Activated naive CD8-positive, alpha-beta T cell (primary cell): ENCODE measurements at regions not wholly inside any gene's neighbourhood (a gene's known extent, or its start where the extent isn't known, plus 50 kb on each side); places are given as distances from the start of the nearest gene placed in this dataset.
"Not testable (repeated sequence)": the region's sequence is repeated elsewhere in the genome, so short reads cannot be mapped to it uniquely, and the experiment has no call there.

Source experiments
- H3K27ac Mint-ChIP-seq: one replicate; pipeline ENCODE4 v1.8.0; 2021; ENCODE audit warnings: mixed read lengths
- H3K27me3 Mint-ChIP-seq: one replicate; pipeline ENCODE4 v1.8.0; 2021; ENCODE audit warnings: mixed read lengths
- H3K36me3 Mint-ChIP-seq: one replicate; pipeline ENCODE4 v1.8.0; 2021; ENCODE audit warnings: mixed read lengths
- H3K4me1 Mint-ChIP-seq: one replicate; pipeline ENCODE4 v1.8.0; 2021; ENCODE audit warnings: low read depth, mixed read lengths
- H3K4me3 Mint-ChIP-seq: one replicate; pipeline ENCODE4 v1.8.0; 2021; ENCODE audit warnings: mild to moderate bottlenecking, mixed read lengths
- H3K9me3 Mint-ChIP-seq: one replicate; pipeline ENCODE4 v1.8.0; 2021; ENCODE audit warnings: low read depth, mixed read lengths

GRCh38 chr9:113678119-113678858 lies 197.8 kb upstream of the ZNF618 start:
- Mint-ChIP-seq H3K27ac (no peak overlapping the region), H3K4me1 (no peaks in the 10 kb centered on the region), H3K9me3 (no peaks in the 10 kb centered on the region), H3K27me3 (peaks cover 19% of the 10 kb centered on the region), H3K4me3 (no peak overlapping the region), H3K36me3 (no peaks in the 10 kb centered on the region)

- H3K27ac Mint-ChIP-seq: no peak overlapping the region
- no peaks in the 10 kb centered on the region for H3K36me3 Mint-ChIP-seq
- H3K9me3 Mint-ChIP-seq: no peaks in the 10 kb centered on the region
- peaks cover 20% of the 10 kb centered on the region for H3K27me3 Mint-ChIP-seq
- no peaks in the 10 kb centered on the region for H3K4me1 Mint-ChIP-seq
- no peak overlapping the region for H3K4me3 Mint-ChIP-seq
These were observed 197.3 kb upstream of the ZNF618 start for GRCh38 chr9:113678859-113679256.

- Mint-ChIP-seq H3K27ac (no peak overlapping the region), H3K36me3 (no peaks in the 10 kb centered on the region), H3K9me3 (no peaks in the 10 kb centered on the region), H3K4me3 (no peak overlapping the region), H3K4me1 (no peaks in the 10 kb centered on the region), H3K27me3 (peaks cover 35% of the 10 kb centered on the region)
These were observed 193.8 kb upstream of the ZNF618 start for GRCh38 chr9:113682297-113682771.

GRCh38 chr9:113685636-113686035 lies 190.5 kb upstream of the ZNF618 start:
- not testable (repeated sequence) for H3K4me3 Mint-ChIP-seq, H3K4me1 Mint-ChIP-seq, H3K27ac Mint-ChIP-seq, H3K9me3 Mint-ChIP-seq, H3K36me3 Mint-ChIP-seq
- peaks cover 28% of the 10 kb centered on the region for H3K27me3 Mint-ChIP-seq

GRCh38 chr9:113687107-113687679 lies 188.9 kb upstream of the ZNF618 start:
- Mint-ChIP-seq H3K4me3 (no peak overlapping the region), H3K9me3 (no peaks in the 10 kb centered on the region), H3K27me3 (peaks cover 26% of the 10 kb centered on the region), H3K4me1 (peaks cover 5% of the 10 kb centered on the region), H3K27ac (no peak overlapping the region), H3K36me3 (no peaks in the 10 kb centered on the region)

GRCh38 chr9:113687680-113688371 lies 188.3 kb upstream of the ZNF618 start:
- Mint-ChIP-seq H3K4me1 (peaks cover 5% of the 10 kb centered on the region), H3K4me3 (no peak overlapping the region), H3K36me3 (no peaks in the 10 kb centered on the region), H3K9me3 (no peaks in the 10 kb centered on the region), H3K27me3 (peaks cover 27% of the 10 kb centered on the region), H3K27ac (no peak overlapping the region)

- H3K36me3 Mint-ChIP-seq: no peaks in the 10 kb centered on the region
- H3K27ac Mint-ChIP-seq: no peak overlapping the region
- H3K4me3 Mint-ChIP-seq: no peak overlapping the region
- H3K9me3 Mint-ChIP-seq: no peaks in the 10 kb centered on the region
- peaks cover 10% of the 10 kb centered on the region for H3K4me1 Mint-ChIP-seq
- peaks cover 24% of the 10 kb centered on the region for H3K27me3 Mint-ChIP-seq
These were observed 185.9 kb upstream of the ZNF618 start for GRCh38 chr9:113690055-113690740.

GRCh38 chr9:113692256-113692655 lies 183.9 kb upstream of the ZNF618 start:
- H3K4me3 Mint-ChIP-seq: no peak overlapping the region
- peak overlapping the region; percentile 16 for H3K27ac Mint-ChIP-seq
- peaks cover 15% of the 10 kb centered on the region for H3K27me3 Mint-ChIP-seq

GRCh38 chr9:113694912-113695311 lies 181.2 kb upstream of the ZNF618 start:
- peaks cover 21% of the 10 kb centered on the region for H3K4me1 Mint-ChIP-seq
- no peaks in the 10 kb centered on the region for H3K9me3 Mint-ChIP-seq
- H3K27ac Mint-ChIP-seq: no peak overlapping the region
- peaks cover 21% of the 10 kb centered on the region for H3K27me3 Mint-ChIP-seq
- H3K4me3 Mint-ChIP-seq: no peak overlapping the region
- H3K36me3 Mint-ChIP-seq: peaks cover 2% of the 10 kb centered on the region

More at GRCh38 chr9:113692256-113692655, 183.9 kb upstream of the ZNF618 start:
- Mint-ChIP-seq H3K9me3 (no peaks in the 10 kb centered on the region), H3K36me3 (no peaks in the 10 kb centered on the region), H3K4me1 (peaks cover 24% of the 10 kb centered on the region)

- Mint-ChIP-seq H3K27ac (no peak overlapping the region), H3K27me3 (peaks cover 26% of the 10 kb centered on the region)
These were observed 180.7 kb upstream of the ZNF618 start for GRCh38 chr9:113695440-113695851.

GRCh38 chr9:113695901-113696300 lies 180.2 kb upstream of the ZNF618 start:
- Mint-ChIP-seq H3K27ac (no peak overlapping the region), H3K4me1 (peaks cover 21% of the 10 kb centered on the region), H3K9me3 (no peaks in the 10 kb centered on the region), H3K36me3 (peaks cover 5% of the 10 kb centered on the region), H3K4me3 (no peak overlapping the region), H3K27me3 (peaks cover 27% of the 10 kb centered on the region)

More at GRCh38 chr9:113695440-113695851, 180.7 kb upstream of the ZNF618 start:
- H3K9me3 Mint-ChIP-seq: no peaks in the 10 kb centered on the region
- peaks cover 5% of the 10 kb centered on the region for H3K36me3 Mint-ChIP-seq
- peaks cover 21% of the 10 kb centered on the region for H3K4me1 Mint-ChIP-seq
- H3K4me3 Mint-ChIP-seq: no peak overlapping the region

GRCh38 chr9:113701774-113702755 lies 174.0 kb upstream of the ZNF618 start:
- peak overlapping the region; percentile 34 for H3K27ac Mint-ChIP-seq
- peaks cover 2% of the 10 kb centered on the region for H3K4me1 Mint-ChIP-seq
- no peaks in the 10 kb centered on the region for H3K9me3 Mint-ChIP-seq
- H3K4me3 Mint-ChIP-seq: no peak overlapping the region
- H3K27me3 Mint-ChIP-seq: peaks cover 15% of the 10 kb centered on the region
- peaks cover 5% of the 10 kb centered on the region for H3K36me3 Mint-ChIP-seq

GRCh38 chr9:113705306-113705927 lies 170.7 kb upstream of the ZNF618 start:
- peaks cover 12% of the 10 kb centered on the region for H3K27me3 Mint-ChIP-seq
- no peaks in the 10 kb centered on the region for H3K4me1 Mint-ChIP-seq
- H3K4me3 Mint-ChIP-seq: no peak overlapping the region
- H3K36me3 Mint-ChIP-seq: peaks cover under 1% of the 10 kb centered on the region
- H3K9me3 Mint-ChIP-seq: no peaks in the 10 kb centered on the region
- no peak overlapping the region for H3K27ac Mint-ChIP-seq
